ENCODE measurements at regions not wholly inside any gene's neighbourhood (a gene's known extent, or its start where the extent isn't known, plus 50 kb on each side); places are given as distances from the start of the nearest gene placed in this dataset.

GRCh38 chr5:29984156-29984540 lies 1209.3 kb upstream of the CDH6 start:
- H3K9me3 Mint-ChIP-seq: peaks cover 16% of the 10 kb centered on the region
- H3K4me3 Mint-ChIP-seq: no peak overlapping the region
- intact Hi-C loops (cut with micrococcal nuclease): no loop called here
- H3K27me3 Mint-ChIP-seq: no peaks in the 10 kb centered on the region
- no peaks in the 10 kb centered on the region for H3K36me3 Mint-ChIP-seq (ENCODE audit: low read depth)
- no peaks in the 10 kb centered on the region for H3K4me1 Mint-ChIP-seq (ENCODE audit: low read depth)
- CTCF ChIA-PET: no interaction called here
- TF ChIP-seq CTCF (IDR thresholded peaks at IDR 0.05): no peak
- ATAC-seq: no peak
- H3K27ac Mint-ChIP-seq: no peak overlapping the region
- POLR2A ChIA-PET: no interaction called here
- DNase-seq: no peak

GRCh38 chr5:29983528-29984155 lies 1209.8 kb upstream of the CDH6 start:
- H3K27ac Mint-ChIP-seq: no peak overlapping the region

GRCh38 chr5:29982457-29982856 lies 1211.0 kb upstream of the CDH6 start:
- Mint-ChIP-seq H3K4me3 (no peak overlapping the region), H3K27me3 (no peaks in the 10 kb centered on the region), H3K4me1 (ENCODE audit: low read depth) (no peaks in the 10 kb centered on the region), H3K9me3 (peaks cover 14% of the 10 kb centered on the region), H3K27ac (no peak overlapping the region), H3K36me3 (ENCODE audit: low read depth) (no peaks in the 10 kb centered on the region)
- intact Hi-C loops (cut with micrococcal nuclease): no loop called here
- POLR2A ChIA-PET: no interaction called here
- ATAC-seq: no peak
- DNase-seq: no peak
- CTCF ChIA-PET: no interaction called here
- no peak for TF ChIP-seq CTCF (IDR thresholded peaks at IDR 0.05)

More at GRCh38 chr5:29983528-29984155, 1209.8 kb upstream of the CDH6 start:
- no peak for DNase-seq
- no peaks in the 10 kb centered on the region for H3K36me3 Mint-ChIP-seq (ENCODE audit: low read depth)
- CTCF ChIA-PET: no interaction called here
- no peaks in the 10 kb centered on the region for H3K27me3 Mint-ChIP-seq
- TF ChIP-seq CTCF (IDR thresholded peaks at IDR 0.05): no peak
- intact Hi-C loops (cut with micrococcal nuclease): no loop called here
- H3K9me3 Mint-ChIP-seq: peaks cover 16% of the 10 kb centered on the region
- no peak overlapping the region for H3K4me3 Mint-ChIP-seq
- ATAC-seq: no peak
- POLR2A ChIA-PET: no interaction called here
- no peaks in the 10 kb centered on the region for H3K4me1 Mint-ChIP-seq (ENCODE audit: low read depth)

- DNase-seq: no peak
- ATAC-seq: no peak
- Mint-ChIP-seq H3K9me3 (peaks cover 9% of the 10 kb centered on the region), H3K4me1 (ENCODE audit: low read depth) (no peaks in the 10 kb centered on the region), H3K27ac (no peak overlapping the region), H3K27me3 (no peaks in the 10 kb centered on the region), H3K4me3 (no peak overlapping the region), H3K36me3 (ENCODE audit: low read depth) (no peaks in the 10 kb centered on the region)
- no peak for TF ChIP-seq CTCF (IDR thresholded peaks at IDR 0.05)
- intact Hi-C loops (cut with micrococcal nuclease): no loop called here
- ChIA-PET CTCF (no interaction called here), POLR2A (no interaction called here)
Observed at GRCh38 chr5:29972597-29972996, 1220.9 kb upstream of the CDH6 start.

- Mint-ChIP-seq H3K36me3 (ENCODE audit: low read depth) (no peaks in the 10 kb centered on the region), H3K9me3 (peaks cover 35% of the 10 kb centered on the region), H3K4me1 (ENCODE audit: low read depth) (no peaks in the 10 kb centered on the region), H3K27me3 (no peaks in the 10 kb centered on the region), H3K4me3 (no peak overlapping the region), H3K27ac (no peak overlapping the region)
- CTCF ChIA-PET: no interaction called here
- no peak for TF ChIP-seq CTCF (IDR thresholded peaks at IDR 0.05)
- intact Hi-C loops (cut with micrococcal nuclease): no loop called here
- DNase-seq (no peak), ATAC-seq (no peak)
- POLR2A ChIA-PET: no interaction called here
Observed at GRCh38 chr5:29963956-29964355, 1229.5 kb upstream of the CDH6 start.
